SH-SY5Y (cell line): ENCODE measurements at regions not wholly inside any gene's neighbourhood (a gene's known extent, or its start where the extent isn't known, plus 50 kb on each side); places are given as distances from the start of the nearest gene placed in this dataset.

ENCODE experiments used
- GATA2 ChIP-seq: IDR thresholded peaks from 2 replicates; pipeline ENCODE4 v1.6.1; 2011; ENCODE audit warnings: mild to moderate bottlenecking, low read depth, low read length
- GATA3 ChIP-seq: IDR thresholded peaks from 2 replicates; pipeline ENCODE4 v1.6.1; 2011; ENCODE audit warnings: low read depth, mild to moderate bottlenecking, low read length, moderate library complexity

DNA sequence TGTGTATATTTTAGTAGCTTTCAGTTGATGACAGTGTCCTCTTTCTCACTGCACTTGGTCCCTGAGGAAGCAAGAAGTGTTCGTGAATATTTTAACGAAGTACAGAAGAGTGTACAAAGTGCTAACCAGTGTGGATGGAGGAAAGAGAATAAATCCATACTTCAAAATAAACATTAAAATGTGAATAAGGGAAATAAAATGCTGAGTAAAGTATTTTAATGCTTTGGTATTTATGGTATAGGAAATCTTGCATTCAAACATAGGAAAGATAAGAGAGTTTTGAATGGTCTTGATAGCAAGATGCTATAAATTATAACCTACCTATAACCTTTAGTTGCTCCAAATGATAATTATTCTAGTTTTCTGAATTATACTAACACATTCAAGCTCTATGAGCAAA is 493.4 kb upstream of the EYS start:
- TF ChIP-seq GATA3 (no peak), GATA2 (no peak)
